GM23338 (cell line): ENCODE measurements at regions not wholly inside any gene's neighbourhood (a gene's known extent, or its start where the extent isn't known, plus 50 kb on each side); places are given as distances from the start of the nearest gene placed in this dataset.
"Not testable (repeated sequence)": the region's sequence is repeated elsewhere in the genome, so short reads cannot be mapped to it uniquely, and the experiment has no call there.

Experiments
- ATAC-seq: fragments of 200-7000 bp; cut with Tn5 transposase; 3 replicates; pipeline ENCODE4 v1.9.1; 2020
- DNase-seq: peaks from one replicate; pipeline ENCODE4 v3.0.0-alpha.2; 2015; ENCODE audit warnings: low spot score
- H2AFZ ChIP-seq: fragments of 200-600 bp; sonication (generic); 2 replicates; pipeline ENCODE4 v1.8.0; 2016; ENCODE audit warnings: antibody characterized with exemption, mild to moderate bottlenecking, moderate library complexity
- H3F3A ChIP-seq: fragments of 200-600 bp; sonication (generic); replicated peaks from 2 replicates; pipeline ENCODE4 v1.8.0; 2017; ENCODE audit warnings: antibody characterized with exemption, mixed run types, low read depth
- H3K27ac ChIP-seq: fragments of 200-600 bp; sonication (generic); 2 replicates; pipeline ENCODE4 v1.6.1; 2016; ENCODE audit warnings: low read depth
- H3K27me3 ChIP-seq: fragments of 200-600 bp; sonication (generic); 2 replicates; pipeline ENCODE4 v1.8.0; 2016; ENCODE audit warnings: mild to moderate bottlenecking, mixed run types, moderate library complexity; ENCODE audit not compliant: insufficient read depth
- H3K36me3 ChIP-seq: fragments of 200-600 bp; sonication (generic); 2 replicates; pipeline ENCODE4 v1.8.0; 2016; ENCODE audit warnings: mild to moderate bottlenecking; ENCODE audit not compliant: insufficient read depth
- H3K4me1 ChIP-seq: fragments of 200-600 bp; sonication (generic); 2 replicates; pipeline ENCODE4 v1.8.0; 2016; ENCODE audit warnings: mild to moderate bottlenecking, moderate library complexity; ENCODE audit not compliant: insufficient read depth
- H3K4me2 ChIP-seq: fragments of 200-600 bp; sonication (generic); 2 replicates; pipeline ENCODE4 v1.7.1; 2017; ENCODE audit warnings: mixed run types
- H3K4me3 ChIP-seq: fragments of 200-600 bp; sonication (generic); 2 replicates; pipeline ENCODE4 v1.6.1; 2016; ENCODE audit warnings: mixed run types
- H3K79me2 ChIP-seq: fragments of 200-600 bp; sonication (generic); replicated peaks from 2 replicates; pipeline ENCODE4 v1.8.0; 2017; ENCODE audit warnings: mild to moderate bottlenecking; ENCODE audit not compliant: insufficient read depth
- H3K9me2 ChIP-seq: fragments of 200-600 bp; sonication (generic); 2 replicates; pipeline ENCODE4 v1.8.0; 2017; ENCODE audit not compliant: insufficient read depth
- H4K20me1 ChIP-seq: fragments of 200-600 bp; sonication (generic); replicated peaks from 2 replicates; pipeline ENCODE4 v1.8.0; 2017; ENCODE audit warnings: mild to moderate bottlenecking; ENCODE audit not compliant: insufficient read depth
- H3K27ac Mint-ChIP-seq: 2 replicates; pipeline ENCODE4 v1.8.0; 2020; ENCODE audit warnings: inconsistent platforms, mild to moderate bottlenecking, moderate library complexity, mixed read lengths
- H3K27me3 Mint-ChIP-seq: 3 replicates; pipeline ENCODE4 v1.8.0; 2022; ENCODE audit warnings: low read depth, mild to moderate bottlenecking, moderate library complexity, mixed read lengths, inconsistent platforms; ENCODE audit not compliant: insufficient read depth, poor library complexity
- H3K36me3 Mint-ChIP-seq: 3 replicates; pipeline ENCODE4 v1.8.0; 2021; ENCODE audit warnings: low read depth, mild to moderate bottlenecking, inconsistent platforms, moderate library complexity, mixed read lengths
- H3K4me1 Mint-ChIP-seq: 3 replicates; pipeline ENCODE4 v1.8.0; 2020; ENCODE audit warnings: mild to moderate bottlenecking, inconsistent platforms, mixed read lengths
- H3K4me3 Mint-ChIP-seq: 3 replicates; pipeline ENCODE4 v1.8.0; 2021; ENCODE audit warnings: moderate library complexity, mild to moderate bottlenecking, inconsistent platforms, mixed read lengths
- H3K9me3 Mint-ChIP-seq: 3 replicates; pipeline ENCODE4 v1.8.0; 2020; ENCODE audit warnings: moderate library complexity, mild to moderate bottlenecking, inconsistent platforms, mixed read lengths
- EZH2phosphoT487 ChIP-seq: fragments of 200-600 bp; sonication (generic); IDR thresholded peaks from one replicate; pipeline ENCODE4 v1.8.1; 2018; ENCODE audit warnings: antibody characterized with exemption; ENCODE audit not compliant: unreplicated experiment
- REST ChIP-seq: IDR thresholded peaks from one replicate; pipeline ENCODE4 v1.6.1; 2018; ENCODE audit warnings: antibody characterized with exemption; ENCODE audit not compliant: unreplicated experiment
- ZNF114 ChIP-seq: fragments of 250-450 bp; sonication (Bioruptor Pico); IDR thresholded peaks from 2 replicates; pipeline ENCODE4 v1.5.0; 2020; ENCODE audit warnings: mild to moderate bottlenecking, moderate library complexity
- TF ChIP-seq, protein P1 (sequence below): IDR thresholded peaks from 2 replicates; pipeline ENCODE4 v1.6.1; 2016; ENCODE audit warnings: antibody characterized with exemption
- TF ChIP-seq, protein P2 (sequence below): fragments of 250-450 bp; sonication (Bioruptor Pico); IDR thresholded peaks from 2 replicates; pipeline ENCODE4 v1.5.0; 2020; ENCODE audit warnings: mild to moderate bottlenecking, moderate library complexity

- TF ChIP-seq, protein P1, sequence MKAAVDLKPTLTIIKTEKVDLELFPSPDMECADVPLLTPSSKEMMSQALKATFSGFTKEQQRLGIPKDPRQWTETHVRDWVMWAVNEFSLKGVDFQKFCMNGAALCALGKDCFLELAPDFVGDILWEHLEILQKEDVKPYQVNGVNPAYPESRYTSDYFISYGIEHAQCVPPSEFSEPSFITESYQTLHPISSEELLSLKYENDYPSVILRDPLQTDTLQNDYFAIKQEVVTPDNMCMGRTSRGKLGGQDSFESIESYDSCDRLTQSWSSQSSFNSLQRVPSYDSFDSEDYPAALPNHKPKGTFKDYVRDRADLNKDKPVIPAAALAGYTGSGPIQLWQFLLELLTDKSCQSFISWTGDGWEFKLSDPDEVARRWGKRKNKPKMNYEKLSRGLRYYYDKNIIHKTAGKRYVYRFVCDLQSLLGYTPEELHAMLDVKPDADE: no peak
These were observed 228.7 kb upstream of the FZD8 start (continued) for GRCh38 chr10:35870665-35871310.

DNA sequence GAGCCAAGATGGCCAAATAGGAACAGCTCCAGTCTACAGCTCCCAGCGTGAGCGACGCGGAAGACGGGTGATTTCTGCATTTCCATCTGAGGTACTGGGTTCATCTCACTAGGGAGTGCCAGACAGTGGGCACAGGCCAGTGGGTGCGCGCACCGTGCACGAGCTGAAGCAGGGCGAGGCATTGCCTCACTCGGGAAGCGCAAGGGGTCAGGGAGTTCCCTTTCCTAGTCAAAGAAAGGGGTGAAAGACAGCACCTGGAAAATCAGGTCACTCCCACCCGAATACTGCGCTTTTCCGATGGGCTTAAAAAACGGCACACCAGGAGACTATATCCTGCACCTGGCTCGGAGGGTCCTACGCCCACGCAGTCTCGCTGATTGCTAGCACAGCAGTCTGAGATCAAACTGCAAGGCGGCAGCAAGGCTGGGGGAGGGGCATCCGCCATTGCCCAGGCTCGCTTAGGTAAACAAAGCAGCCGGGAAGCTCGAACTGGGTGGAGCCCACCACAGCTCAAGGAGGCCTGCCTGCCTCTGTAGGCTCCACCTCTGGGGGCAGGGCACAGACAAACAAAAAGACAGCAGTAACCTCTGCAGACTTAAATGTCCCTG lies 216.7 kb upstream of the FZD8 start:
- H3K27ac Mint-ChIP-seq: peak overlapping the region; percentile 95
- not testable (repeated sequence) for H3K36me3 ChIP-seq

DNA sequence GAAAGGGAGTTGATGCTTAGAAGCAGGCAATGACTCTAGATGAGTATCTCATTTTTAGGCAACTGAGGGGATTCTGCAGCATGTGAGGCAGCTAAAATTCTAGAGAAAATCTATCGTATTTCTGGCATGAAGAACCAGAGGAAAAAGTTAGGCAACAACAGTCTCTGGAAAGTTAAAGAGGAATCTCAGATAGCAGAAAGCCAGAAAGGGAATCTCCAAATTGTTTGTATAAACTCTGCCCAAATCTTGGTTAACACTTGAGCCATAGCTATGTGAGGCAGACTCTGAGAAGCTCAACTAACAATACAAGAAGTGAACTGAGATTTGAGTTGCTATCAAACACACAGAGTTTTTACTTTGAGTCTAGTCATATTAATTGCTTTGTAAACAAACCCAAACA lies 215.8 kb upstream of the FZD8 start:
- no peaks in the 10 kb centered on the region for H3K9me2 ChIP-seq
- no peak overlapping the region for H3K4me2 ChIP-seq
- H3K4me1 ChIP-seq: 0 out of 2 replicates have a peak, but pooled peaks cover 3% of the 10 kb centered on the region
- no peaks in the 10 kb centered on the region for H3K79me2 ChIP-seq
- no peak overlapping the region for H3K27ac ChIP-seq
- H4K20me1 ChIP-seq: no peaks in the 10 kb centered on the region
- no peak overlapping the region for H2AFZ ChIP-seq
- Mint-ChIP-seq H3K27me3 (no peaks in the 10 kb centered on the region), H3K4me1 (peaks cover 8% of the 10 kb centered on the region), H3K9me3 (peaks cover 18% of the 10 kb centered on the region), H3K4me3 (no peak overlapping the region), H3K27ac (no peak overlapping the region), H3K36me3 (peaks cover 4% of the 10 kb centered on the region; the same call in 1 of the 3 replicates)
- no peaks in the 10 kb centered on the region for H3K27me3 ChIP-seq
- no peak for DNase-seq
- no peak overlapping the region for H3K4me3 ChIP-seq
- ATAC-seq: no peak
- H3K36me3 ChIP-seq: 0 out of 2 replicates have a peak, but pooled peaks cover 6% of the 10 kb centered on the region
- H3F3A ChIP-seq: no peaks in the 10 kb centered on the region
- TF ChIP-seq ZNF114 (no peak), EZH2phosphoT487 (no peak), REST (no peak)
- TF ChIP-seq, protein P2, sequence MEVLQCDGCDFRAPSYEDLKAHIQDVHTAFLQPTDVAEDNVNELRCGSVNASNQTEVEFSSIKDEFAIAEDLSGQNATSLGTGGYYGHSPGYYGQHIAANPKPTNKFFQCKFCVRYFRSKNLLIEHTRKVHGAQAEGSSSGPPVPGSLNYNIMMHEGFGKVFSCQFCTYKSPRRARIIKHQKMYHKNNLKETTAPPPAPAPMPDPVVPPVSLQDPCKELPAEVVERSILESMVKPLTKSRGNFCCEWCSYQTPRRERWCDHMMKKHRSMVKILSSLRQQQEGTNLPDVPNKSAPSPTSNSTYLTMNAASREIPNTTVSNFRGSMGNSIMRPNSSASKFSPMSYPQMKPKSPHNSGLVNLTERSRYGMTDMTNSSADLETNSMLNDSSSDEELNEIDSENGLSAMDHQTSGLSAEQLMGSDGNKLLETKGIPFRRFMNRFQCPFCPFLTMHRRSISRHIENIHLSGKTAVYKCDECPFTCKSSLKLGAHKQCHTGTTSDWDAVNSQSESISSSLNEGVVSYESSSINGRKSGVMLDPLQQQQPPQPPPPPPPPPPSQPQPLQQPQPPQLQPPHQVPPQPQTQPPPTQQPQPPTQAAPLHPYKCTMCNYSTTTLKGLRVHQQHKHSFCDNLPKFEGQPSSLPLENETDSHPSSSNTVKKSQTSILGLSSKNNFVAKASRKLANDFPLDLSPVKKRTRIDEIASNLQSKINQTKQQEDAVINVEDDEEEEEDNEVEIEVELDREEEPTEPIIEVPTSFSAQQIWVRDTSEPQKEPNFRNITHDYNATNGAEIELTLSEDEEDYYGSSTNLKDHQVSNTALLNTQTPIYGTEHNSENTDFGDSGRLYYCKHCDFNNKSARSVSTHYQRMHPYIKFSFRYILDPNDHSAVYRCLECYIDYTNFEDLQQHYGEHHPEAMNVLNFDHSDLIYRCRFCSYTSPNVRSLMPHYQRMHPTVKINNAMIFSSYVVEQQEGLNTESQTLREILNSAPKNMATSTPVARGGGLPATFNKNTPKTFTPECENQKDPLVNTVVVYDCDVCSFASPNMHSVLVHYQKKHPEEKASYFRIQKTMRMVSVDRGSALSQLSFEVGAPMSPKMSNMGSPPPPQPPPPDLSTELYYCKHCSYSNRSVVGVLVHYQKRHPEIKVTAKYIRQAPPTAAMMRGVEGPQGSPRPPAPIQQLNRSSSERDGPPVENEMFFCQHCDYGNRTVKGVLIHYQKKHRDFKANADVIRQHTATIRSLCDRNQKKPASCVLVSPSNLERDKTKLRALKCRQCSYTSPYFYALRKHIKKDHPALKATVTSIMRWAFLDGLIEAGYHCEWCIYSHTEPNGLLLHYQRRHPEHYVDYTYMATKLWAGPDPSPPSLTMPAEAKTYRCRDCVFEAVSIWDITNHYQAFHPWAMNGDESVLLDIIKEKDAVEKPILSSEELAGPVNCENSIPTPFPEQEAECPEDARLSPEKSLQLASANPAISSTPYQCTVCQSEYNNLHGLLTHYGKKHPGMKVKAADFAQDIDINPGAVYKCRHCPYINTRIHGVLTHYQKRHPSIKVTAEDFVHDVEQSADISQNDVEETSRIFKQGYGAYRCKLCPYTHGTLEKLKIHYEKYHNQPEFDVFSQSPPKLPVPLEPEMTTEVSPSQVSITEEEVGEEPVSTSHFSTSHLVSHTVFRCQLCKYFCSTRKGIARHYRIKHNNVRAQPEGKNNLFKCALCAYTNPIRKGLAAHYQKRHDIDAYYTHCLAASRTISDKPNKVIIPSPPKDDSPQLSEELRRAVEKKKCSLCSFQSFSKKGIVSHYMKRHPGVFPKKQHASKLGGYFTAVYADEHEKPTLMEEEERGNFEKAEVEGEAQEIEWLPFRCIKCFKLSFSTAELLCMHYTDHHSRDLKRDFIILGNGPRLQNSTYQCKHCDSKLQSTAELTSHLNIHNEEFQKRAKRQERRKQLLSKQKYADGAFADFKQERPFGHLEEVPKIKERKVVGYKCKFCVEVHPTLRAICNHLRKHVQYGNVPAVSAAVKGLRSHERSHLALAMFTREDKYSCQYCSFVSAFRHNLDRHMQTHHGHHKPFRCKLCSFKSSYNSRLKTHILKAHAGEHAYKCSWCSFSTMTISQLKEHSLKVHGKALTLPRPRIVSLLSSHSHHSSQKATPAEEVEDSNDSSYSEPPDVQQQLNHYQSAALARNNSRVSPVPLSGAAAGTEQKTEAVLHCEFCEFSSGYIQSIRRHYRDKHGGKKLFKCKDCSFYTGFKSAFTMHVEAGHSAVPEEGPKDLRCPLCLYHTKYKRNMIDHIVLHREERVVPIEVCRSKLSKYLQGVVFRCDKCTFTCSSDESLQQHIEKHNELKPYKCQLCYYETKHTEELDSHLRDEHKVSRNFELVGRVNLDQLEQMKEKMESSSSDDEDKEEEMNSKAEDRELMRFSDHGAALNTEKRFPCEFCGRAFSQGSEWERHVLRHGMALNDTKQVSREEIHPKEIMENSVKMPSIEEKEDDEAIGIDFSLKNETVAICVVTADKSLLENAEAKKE (CRISPR knock-in tag): no peak

More for the DNA sequence above, 216.7 kb upstream of the FZD8 start:
- H3F3A ChIP-seq, H3K9me2 ChIP-seq, H3K4me1 Mint-ChIP-seq, H3K4me1 ChIP-seq, H3K27ac ChIP-seq, H4K20me1 ChIP-seq, H3K79me2 ChIP-seq, H3K27me3 ChIP-seq, ATAC-seq, H3K36me3 Mint-ChIP-seq, H3K27me3 Mint-ChIP-seq: not testable (repeated sequence)
- Histone ChIP-seq H2AFZ (peak overlapping the region; percentile 93), H3K4me2 (peak overlapping the region; percentile 82), H3K4me3 (peak overlapping the region; percentile 70)
- peaks cover 18% of the 10 kb centered on the region for H3K9me3 Mint-ChIP-seq
- peak; percentile 22 for DNase-seq
- H3K4me3 Mint-ChIP-seq: peak overlapping the region; percentile 80
